ENCODE measurements at regions not wholly inside any gene's neighbourhood (a gene's known extent, or its start where the extent isn't known, plus 50 kb on each side); places are given as distances from the start of the nearest gene placed in this dataset.

- H3K9me3 Mint-ChIP-seq, result no peaks in the 10 kb centered on the region
- peaks cover 1% of the 10 kb centered on the region for H3K4me1 Mint-ChIP-seq (ENCODE audit: low read depth)
- H3K36me3 Mint-ChIP-seq (ENCODE audit: low read depth), result no peaks in the 10 kb centered on the region
- no peak overlapping the region for H3K27ac Mint-ChIP-seq
- DNase-seq (ENCODE audit: low spot score), result no peak
- no peak overlapping the region for H3K4me3 Mint-ChIP-seq
- H3K27me3 Mint-ChIP-seq (ENCODE audit: low read depth), result peaks cover 10% of the 10 kb centered on the region
These were observed 68.7 kb upstream of the ZNF618 start for GRCh38 chr9:113807173-113808061.

- Mint-ChIP-seq H3K27me3 (ENCODE audit: low read depth) (peaks cover 15% of the 10 kb centered on the region), H3K27ac (no peak overlapping the region), H3K36me3 (ENCODE audit: low read depth) (no peaks in the 10 kb centered on the region), H3K4me1 (ENCODE audit: low read depth) (peaks cover 1% of the 10 kb centered on the region), H3K9me3 (no peaks in the 10 kb centered on the region), H3K4me3 (no peak overlapping the region)
- DNase-seq (ENCODE audit: low spot score), result no peak
These were observed 67.4 kb upstream of the ZNF618 start for GRCh38 chr9:113808391-113809358.

- Mint-ChIP-seq H3K4me1 (ENCODE audit: low read depth) (no peaks in the 10 kb centered on the region), H3K9me3 (no peaks in the 10 kb centered on the region), H3K27me3 (ENCODE audit: low read depth) (peaks cover 25% of the 10 kb centered on the region), H3K36me3 (ENCODE audit: low read depth) (no peaks in the 10 kb centered on the region), H3K4me3 (no peak overlapping the region), H3K27ac (no peak overlapping the region)
- DNase-seq (ENCODE audit: low spot score), result no peak
These were observed 58.9 kb upstream of the ZNF618 start for GRCh38 chr9:113817171-113817570.

DNA sequence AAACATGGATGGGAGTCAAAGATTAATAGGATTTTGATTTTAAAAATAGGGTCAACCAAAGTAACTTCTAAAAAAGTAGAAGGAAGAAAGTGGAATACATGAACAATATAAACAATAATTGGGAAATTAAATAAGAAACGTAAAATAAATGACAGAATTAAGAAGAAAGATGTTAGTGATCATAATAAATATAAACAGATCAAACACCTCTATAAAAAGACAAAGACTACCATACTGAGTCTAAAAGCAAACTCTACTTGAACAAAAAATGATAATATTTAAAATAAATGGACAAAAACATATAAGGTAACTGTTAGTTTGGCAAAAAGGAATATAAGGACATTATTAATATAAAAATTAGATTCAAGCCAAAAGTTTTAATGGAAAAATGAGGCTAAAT is 57.7 kb upstream of the ZNF618 start:
- H3K27ac Mint-ChIP-seq, result no peak overlapping the region
- no peak overlapping the region for H3K4me3 Mint-ChIP-seq
- no peak for DNase-seq (ENCODE audit: low spot score)
- H3K36me3 Mint-ChIP-seq (ENCODE audit: low read depth), result no peaks in the 10 kb centered on the region
- H3K27me3 Mint-ChIP-seq (ENCODE audit: low read depth), result peaks cover 17% of the 10 kb centered on the region
- H3K9me3 Mint-ChIP-seq, result no peaks in the 10 kb centered on the region
- H3K4me1 Mint-ChIP-seq (ENCODE audit: low read depth), result no peaks in the 10 kb centered on the region

- H3K27me3 Mint-ChIP-seq (ENCODE audit: low read depth), result peaks cover 11% of the 10 kb centered on the region
- H3K4me1 Mint-ChIP-seq (ENCODE audit: low read depth), result no peaks in the 10 kb centered on the region
- no peak overlapping the region for H3K4me3 Mint-ChIP-seq
- H3K27ac Mint-ChIP-seq, result no peak overlapping the region
- no peaks in the 10 kb centered on the region for H3K9me3 Mint-ChIP-seq
- no peak for DNase-seq (ENCODE audit: low spot score)
- H3K36me3 Mint-ChIP-seq (ENCODE audit: low read depth), result no peaks in the 10 kb centered on the region
These were observed 53.8 kb upstream of the ZNF618 start for GRCh38 chr9:113822315-113822714.

DNA sequence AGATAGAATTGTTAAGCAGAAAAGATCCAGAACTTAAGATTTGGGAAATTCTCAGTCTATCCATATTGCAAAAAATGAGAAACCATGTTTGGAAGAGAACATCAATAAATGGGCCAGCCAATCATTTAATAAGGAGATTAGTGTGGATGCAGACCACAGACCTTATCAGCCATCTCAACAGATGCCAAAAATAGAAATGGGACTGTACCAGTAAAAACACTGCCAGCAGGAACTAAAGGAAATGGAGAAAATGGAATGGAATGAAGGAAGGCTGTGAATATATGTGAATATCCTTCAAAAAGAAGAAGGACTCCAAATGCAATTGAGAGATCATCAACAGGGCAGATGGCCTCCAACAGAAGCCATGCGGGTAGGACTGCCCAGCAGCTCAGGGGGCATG is 52.7 kb upstream of the ZNF618 start:
- H3K27me3 Mint-ChIP-seq (ENCODE audit: low read depth), result peaks cover 9% of the 10 kb centered on the region
- H3K27ac Mint-ChIP-seq, result no peak overlapping the region
- H3K36me3 Mint-ChIP-seq (ENCODE audit: low read depth), result no peaks in the 10 kb centered on the region
- no peak overlapping the region for H3K4me3 Mint-ChIP-seq
- no peak for DNase-seq (ENCODE audit: low spot score)
- no peaks in the 10 kb centered on the region for H3K9me3 Mint-ChIP-seq
- peaks cover 4% of the 10 kb centered on the region for H3K4me1 Mint-ChIP-seq (ENCODE audit: low read depth)
